H1 (cell line): ENCODE measurements at regions not wholly inside any gene's neighbourhood (a gene's known extent, or its start where the extent isn't known, plus 50 kb on each side); places are given as distances from the start of the nearest gene placed in this dataset.

Source experiments
- CTCF ChIA-PET: fragments of 300-600 bp; sonication (Branson Sonifier 250); formaldehyde crosslinking; loops from one replicate; lab custom pipeline; 2021; ENCODE audit not compliant: partially characterized antibody; lab: Charles Lee
- POLR2A ChIA-PET: fragments of 300-600 bp; sonication (Branson Sonifier 250); formaldehyde crosslinking; loops from one replicate; lab custom pipeline; 2021; ENCODE audit warnings: inconsistent platforms; ENCODE audit not compliant: partially characterized antibody; lab: Charles Lee
- DNase-seq, 2 experiments: peaks; one replicate each; pipeline versions ENCODE4 v3.0.0 to v3.0.0-alpha.2; 2010 to 2022; ENCODE audit warnings: low spot score in 2 of 2, low read depth in 1 of 2, mixed read lengths in 1 of 2
- FAIRE-seq: peaks from 2 replicates; lab custom pipeline; 2011; peaks lifted over from hg19 to GRCh38; lab: Jason Lieb, UNC
- H2AFZ ChIP-seq: 2 replicates; pipeline ENCODE4 v1.8.1; 2012; ENCODE audit warnings: low read length, inconsistent platforms
- H2AK5ac ChIP-seq: 2 replicates; pipeline ENCODE4 v1.6.1; 2013; ENCODE audit warnings: low read depth, low read length
- H2BK120ac ChIP-seq: replicated peaks from 2 replicates; pipeline ENCODE3; 2013; ENCODE audit warnings: low read depth, low read length, inconsistent platforms
- H2BK12ac ChIP-seq: 2 replicates; pipeline ENCODE4 v1.6.1; 2013; ENCODE audit warnings: low read depth, low read length
- H2BK15ac ChIP-seq: 2 replicates; pipeline ENCODE4 v1.6.1; 2013; ENCODE audit warnings: low read length
- H2BK20ac ChIP-seq: 2 replicates; pipeline ENCODE4 v1.6.1; 2013; ENCODE audit warnings: low read length
- H2BK5ac ChIP-seq: 2 replicates; pipeline ENCODE4 v1.6.1; 2013; ENCODE audit warnings: low read depth, low read length
- H3K14ac ChIP-seq: 2 replicates; pipeline ENCODE4 v1.6.1; 2013; ENCODE audit warnings: inconsistent platforms; ENCODE audit not compliant: insufficient read length
- H3K18ac ChIP-seq: 2 replicates; pipeline ENCODE4 v1.6.1; 2013; ENCODE audit warnings: low read length; ENCODE audit errors: extremely low read depth
- H3K23ac ChIP-seq: 2 replicates; pipeline ENCODE4 v1.6.1; 2013; ENCODE audit warnings: inconsistent platforms; ENCODE audit not compliant: insufficient read length
- H3K23me2 ChIP-seq: 2 replicates; pipeline ENCODE4 v1.6.1; 2013; ENCODE audit warnings: low read depth, low read length
- H3K27ac ChIP-seq: 2 replicates; pipeline ENCODE4 v1.6.1; 2011; ENCODE audit warnings: low read depth, low read length, inconsistent platforms
- H3K27me3 ChIP-seq, 4 experiments: replicated peaks in 1 of 4; 1 replicate in 1 of 4; 2 replicates in 3 of 4; pipeline versions ENCODE4 v1.6.1 to v1.8.1; 2011 to 2013; ENCODE audit warnings: low read length in 3 of 4, mild to moderate bottlenecking in 3 of 4, inconsistent platforms in 2 of 4, mixed read lengths in 2 of 4, moderate library complexity in 1 of 4; ENCODE audit not compliant: control insufficient read depth in 3 of 4, insufficient read depth in 3 of 4; ENCODE audit errors: extremely low read depth in 1 of 4
- H3K36me3 ChIP-seq, 4 experiments: 2 replicates each; pipeline versions ENCODE4 v1.6.1 to v1.8.1; 2011 to 2013; ENCODE audit warnings: mild to moderate bottlenecking in 4 of 4, low read length in 3 of 4, moderate library complexity in 2 of 4, control low read depth in 1 of 4, inconsistent platforms in 1 of 4; ENCODE audit not compliant: insufficient read depth in 4 of 4, control insufficient read depth in 2 of 4
- H3K4ac ChIP-seq: replicated peaks from 2 replicates; pipeline ENCODE3; 2013; ENCODE audit warnings: low read length, low read depth, mixed read lengths, inconsistent platforms; ENCODE audit not compliant: insufficient read length
- H3K4me1 ChIP-seq, 4 experiments: replicated peaks in 1 of 4; 1 replicate in 1 of 4; 2 replicates in 3 of 4; pipeline versions ENCODE4 v1.6.1 to v1.8.1; 2011 to 2013; ENCODE audit warnings: low read length in 3 of 4, inconsistent platforms in 2 of 4, mixed read lengths in 1 of 4; ENCODE audit not compliant: insufficient read depth in 4 of 4, control insufficient read depth in 3 of 4
- H3K4me2 ChIP-seq, 2 experiments: 2 replicates each; pipeline versions ENCODE4 v1.6.1 to v1.8.1; 2011 to 2013; ENCODE audit warnings: low read depth in 2 of 2, low read length in 2 of 2, control low read depth in 1 of 2, inconsistent platforms in 1 of 2, mild to moderate bottlenecking in 1 of 2; ENCODE audit not compliant: insufficient read depth in 1 of 2
- H3K4me3 ChIP-seq, 4 experiments: fragments of 200-600, 300-600 bp in 1 of 4; sonication (generic), shearing (Covaris generic), sonication (Bioruptor Twin) in 1 of 4; 2 replicates each; pipeline versions ENCODE4 v1.5.1 to v1.8.1; 2011 to 2016; ENCODE audit warnings: low read length in 4 of 4, low read depth in 3 of 4, control low read depth in 2 of 4, inconsistent platforms in 2 of 4, mild to moderate bottlenecking in 2 of 4, mixed read lengths in 1 of 4, moderate library complexity in 1 of 4; ENCODE audit not compliant: insufficient read depth in 2 of 4; ENCODE audit errors: extremely low read depth in 1 of 4
- H3K56ac ChIP-seq: replicated peaks from 2 replicates; pipeline ENCODE3; 2013; ENCODE audit warnings: low read depth, mild to moderate bottlenecking, mixed read lengths, low read length, inconsistent platforms; ENCODE audit not compliant: insufficient read length
- H3K79me1 ChIP-seq: 2 replicates; pipeline ENCODE4 v1.6.1; 2013; ENCODE audit warnings: low read depth, low read length, control low read depth
- H3K79me2 ChIP-seq, 2 experiments: 2 replicates each; pipeline versions ENCODE4 v1.6.1 to v1.8.1; 2012 to 2013; ENCODE audit warnings: low read length in 2 of 2, mild to moderate bottlenecking in 2 of 2, inconsistent platforms in 1 of 2; ENCODE audit not compliant: insufficient read depth in 2 of 2, control insufficient read depth in 1 of 2
- H3K9ac ChIP-seq, 4 experiments: replicated peaks in 1 of 4; 1 replicate in 1 of 4; 2 replicates in 3 of 4; pipeline versions ENCODE4 v1.6.1 to v1.8.1; 2011 to 2013; ENCODE audit warnings: low read depth in 3 of 4, low read length in 3 of 4, control low read depth in 2 of 4, mild to moderate bottlenecking in 2 of 4, moderate library complexity in 2 of 4, inconsistent platforms in 1 of 4; ENCODE audit errors: extremely low read depth in 1 of 4
- H3K9me3 ChIP-seq, 2 experiments: 2 replicates each; pipeline versions ENCODE4 v1.6.1 to v1.8.1; 2012 to 2013; ENCODE audit warnings: mild to moderate bottlenecking in 2 of 2, moderate library complexity in 2 of 2, control low read depth in 1 of 2, inconsistent platforms in 1 of 2, low read depth in 1 of 2, low read length in 1 of 2, mixed read lengths in 1 of 2; ENCODE audit not compliant: insufficient read depth in 2 of 2
- H4K20me1 ChIP-seq, 2 experiments: replicated peaks in 1 of 2; 2 replicates each; pipeline versions ENCODE3 to v1.8.1; 2011 to 2013; ENCODE audit warnings: inconsistent platforms in 2 of 2, low read length in 2 of 2, mild to moderate bottlenecking in 1 of 2; ENCODE audit not compliant: insufficient read depth in 2 of 2, control insufficient read depth in 1 of 2
- H4K5ac ChIP-seq: 2 replicates; pipeline ENCODE4 v1.6.1; 2013; ENCODE audit warnings: low read length, low read depth, mixed read lengths, inconsistent platforms; ENCODE audit not compliant: insufficient read length
- H4K8ac ChIP-seq: 2 replicates; pipeline ENCODE4 v1.8.0; 2013; ENCODE audit warnings: mild to moderate bottlenecking, moderate library complexity, low read length, inconsistent platforms; ENCODE audit not compliant: insufficient read depth; ENCODE audit errors: extremely low read depth
- H4K91ac ChIP-seq: replicated peaks from 2 replicates; pipeline ENCODE3; 2013; ENCODE audit warnings: low read length, mixed read lengths, inconsistent platforms; ENCODE audit not compliant: insufficient read length
- GTF2F1 ChIP-seq: IDR thresholded peaks from 2 replicates; pipeline ENCODE4 v1.6.1; 2012; ENCODE audit warnings: low read depth, low read length, improper control_type of control experiment, borderline replicate concordance
- MAX ChIP-seq: IDR thresholded peaks from 2 replicates; pipeline ENCODE4 v1.6.1; 2012; ENCODE audit warnings: inconsistent platforms
- NANOG ChIP-seq: IDR thresholded peaks from 2 replicates; pipeline ENCODE4 v1.6.1; 2011; ENCODE audit warnings: low read length, low read depth, mild to moderate bottlenecking, inconsistent platforms; ENCODE audit not compliant: insufficient read depth, poor library complexity, severe bottlenecking
- POLR2A ChIP-seq, 2 experiments: IDR thresholded peaks; 1 replicate in 1 of 2; 2 replicates in 1 of 2; pipeline ENCODE4 v1.6.1; 2011; ENCODE audit warnings: low read depth in 2 of 2, low read length in 2 of 2, mild to moderate bottlenecking in 2 of 2; ENCODE audit errors: control extremely low read depth in 1 of 2
- POLR2AphosphoS5 ChIP-seq: IDR thresholded peaks from 2 replicates; pipeline ENCODE4 v1.6.1; 2011; ENCODE audit warnings: low read depth, low read length
- POU5F1 ChIP-seq: IDR thresholded peaks from 2 replicates; pipeline ENCODE4 v1.6.1; 2011; ENCODE audit warnings: low read depth, mild to moderate bottlenecking, low read length, moderate library complexity
- RAD21 ChIP-seq, 2 experiments: IDR thresholded peaks in 1 of 2; conservative IDR thresholded peaks in 1 of 2; 2 replicates each; pipeline ENCODE4 v1.6.1; 2011; ENCODE audit warnings: low read depth in 2 of 2, low read length in 2 of 2, improper control_type of control experiment in 1 of 2, inconsistent platforms in 1 of 2, mild to moderate bottlenecking in 1 of 2, moderate library complexity in 1 of 2
- RBBP5 ChIP-seq: IDR thresholded peaks from 2 replicates; pipeline ENCODE4 v1.7.1; 2012; ENCODE audit warnings: low read depth, mild to moderate bottlenecking, inconsistent platforms, low read length, moderate library complexity, borderline replicate concordance
- SP4 ChIP-seq: IDR thresholded peaks from 2 replicates; pipeline ENCODE4 v1.6.1; 2012; ENCODE audit warnings: low read length, inconsistent platforms
- TCF12 ChIP-seq: IDR thresholded peaks from 2 replicates; pipeline ENCODE4 v1.6.1; 2011; ENCODE audit warnings: low read depth, mild to moderate bottlenecking, low read length
- YY1 ChIP-seq: IDR thresholded peaks from 2 replicates; pipeline ENCODE4 v1.6.1; 2011; ENCODE audit warnings: low read depth, mild to moderate bottlenecking, low read length
- WGBS, 2 experiments: shearing (Covaris generic) in 1 of 2; methylation state at CpG; one replicate each; pipeline versions ENCODE4 v1.1.6 to v1.1.7; 2013 to 2015; ENCODE audit warnings: low lambda C conversion rate in 2 of 2, mixed read lengths in 2 of 2, inconsistent platforms in 1 of 2, low coverage in 1 of 2, missing lambda C conversion rate in 1 of 2; ENCODE audit not compliant: insufficient replicate concordance in 2 of 2, insufficient coverage in 1 of 2, insufficient read length in 1 of 2; ENCODE audit errors: extremely low coverage in 1 of 2, missing lambda C conversion rate in 1 of 2; 5-methylcytosine and 5-hydroxymethylcytosine counted together
- TF ChIP-seq, protein P1 (sequence below): IDR thresholded peaks from 2 replicates; pipeline ENCODE4 v1.6.1; 2011; ENCODE audit warnings: low read length, improper control_type of control experiment

DNA sequence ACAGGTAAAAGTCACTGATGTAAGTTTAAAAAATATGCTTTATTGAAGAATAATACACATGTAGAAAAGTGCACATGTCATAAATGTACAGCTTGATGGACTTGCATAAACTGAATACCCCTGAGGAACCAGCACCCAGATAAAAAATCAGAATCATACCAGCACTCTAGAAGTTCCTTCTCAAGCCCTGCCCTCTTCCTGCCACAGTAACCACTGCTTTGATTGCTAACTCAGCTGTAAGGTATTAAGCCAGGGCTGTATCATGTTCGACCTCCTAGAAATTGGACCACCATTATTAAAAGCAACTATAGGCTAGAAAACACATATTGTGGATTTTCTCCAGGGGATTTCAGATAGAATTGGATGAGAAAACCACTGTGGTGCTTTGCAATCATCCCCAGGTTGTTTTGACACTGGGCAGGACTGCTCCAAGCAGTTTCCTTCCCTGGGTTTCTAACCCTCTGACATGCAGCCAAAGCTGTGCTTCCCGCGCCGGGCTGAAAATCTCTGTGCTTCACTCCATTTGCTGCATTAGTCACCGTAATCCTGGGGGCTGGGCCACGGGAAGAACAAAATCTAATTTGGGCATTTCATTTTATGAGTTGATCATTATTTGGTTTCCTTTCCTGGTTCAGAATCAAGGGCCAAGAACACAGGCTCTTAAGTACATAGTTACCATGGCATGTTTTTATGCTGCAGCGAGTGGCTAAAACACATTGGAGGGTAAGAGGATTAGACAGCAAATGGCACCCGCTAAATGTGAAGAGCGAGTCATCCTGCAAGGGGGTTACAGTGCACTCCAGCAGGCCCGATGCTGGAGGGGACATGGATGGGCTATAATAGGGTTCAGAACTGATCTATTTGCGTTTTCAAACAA lies 139.4 kb upstream of the IL12B start:
- H3K56ac ChIP-seq, result no peak overlapping the region
- no peak overlapping the region for H2BK5ac ChIP-seq
- H3K4me2 ChIP-seq, result no peak overlapping the region
- no peak for DNase-seq
- H3K9ac ChIP-seq, result no peak overlapping the region
- no peaks in the 10 kb centered on the region for H3K27me3 ChIP-seq
- H3K18ac ChIP-seq, result no peak overlapping the region
- H3K23me2 ChIP-seq, result no peaks in the 10 kb centered on the region
- no peak overlapping the region for H2BK120ac ChIP-seq
- ChIA-PET POLR2A (no interaction called here), CTCF (no interaction called here)
- H3K23ac ChIP-seq, result no peak overlapping the region
- 87% methylated on average over 11 of the region's 11 CpGs; no CpG with 5 or more reads in 1 of the 2 experiments for WGBS, 2 experiments
- no peak overlapping the region for H3K14ac ChIP-seq
- H3K4me3 ChIP-seq, result no peak overlapping the region
- H3K9me3 ChIP-seq, result no peaks in the 10 kb centered on the region
- no peak overlapping the region for H2AFZ ChIP-seq
- H3K36me3 ChIP-seq, result no peaks in the 10 kb centered on the region
- no peak overlapping the region for H4K8ac ChIP-seq
- no peak overlapping the region for H4K91ac ChIP-seq
- no peak overlapping the region for H2BK15ac ChIP-seq
- H2AK5ac ChIP-seq, result no peak overlapping the region
- H3K4me1 ChIP-seq, result no peaks in the 10 kb centered on the region
- H4K5ac ChIP-seq, result no peak overlapping the region
- H2BK12ac ChIP-seq, result no peak overlapping the region
- H3K27ac ChIP-seq, result no peak overlapping the region
- no peaks in the 10 kb centered on the region for H3K79me1 ChIP-seq
- no peaks in the 10 kb centered on the region for H3K79me2 ChIP-seq
- no peaks in the 10 kb centered on the region for H4K20me1 ChIP-seq
- no peak for FAIRE-seq
- no peak overlapping the region for H2BK20ac ChIP-seq
- no peak overlapping the region for H3K4ac ChIP-seq
- no peak for TF ChIP-seq TCF12
- TF ChIP-seq POLR2A (IDR thresholded peaks at IDR 0.05; ENCODE audit: control extremely low read depth in 1 of 2, low read depth in 2 of 2, low read length in 2 of 2), result no peak
- no peak for TF ChIP-seq YY1
- no peak for TF ChIP-seq RAD21 (IDR thresholded peaks at IDR 0.05 in 1 of 2, conservative IDR thresholded peaks at IDR 0.05 in 1 of 2; ENCODE audit: low read depth in 2 of 2, low read length in 2 of 2)
- no peak for TF ChIP-seq POU5F1
- no peak for TF ChIP-seq POLR2AphosphoS5
- TF ChIP-seq MAX, result no peak
- TF ChIP-seq, protein P1, sequence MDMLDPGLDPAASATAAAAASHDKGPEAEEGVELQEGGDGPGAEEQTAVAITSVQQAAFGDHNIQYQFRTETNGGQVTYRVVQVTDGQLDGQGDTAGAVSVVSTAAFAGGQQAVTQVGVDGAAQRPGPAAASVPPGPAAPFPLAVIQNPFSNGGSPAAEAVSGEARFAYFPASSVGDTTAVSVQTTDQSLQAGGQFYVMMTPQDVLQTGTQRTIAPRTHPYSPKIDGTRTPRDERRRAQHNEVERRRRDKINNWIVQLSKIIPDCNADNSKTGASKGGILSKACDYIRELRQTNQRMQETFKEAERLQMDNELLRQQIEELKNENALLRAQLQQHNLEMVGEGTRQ, result no peak
- no peak for TF ChIP-seq RBBP5
- no peak for TF ChIP-seq SP4
- TF ChIP-seq NANOG, result no peak
- no peak for TF ChIP-seq GTF2F1
